Stimulated activated CD8-positive, alpha-beta memory T cell treated with anti-CD3 and anti-CD28 coated beads, Interleukin-7, amount 100 ng/mL, for 1 hour (primary cell): ENCODE measurements at regions not wholly inside any gene's neighbourhood (a gene's known extent, or its start where the extent isn't known, plus 50 kb on each side); places are given as distances from the start of the nearest gene placed in this dataset.

ENCODE experiments used
- DNase-seq, 2 donors: peaks; one replicate each; pipeline ENCODE4 v3.0.0-alpha.2; 2020; ENCODE audit warnings: low read depth in 2 of 2

DNA sequence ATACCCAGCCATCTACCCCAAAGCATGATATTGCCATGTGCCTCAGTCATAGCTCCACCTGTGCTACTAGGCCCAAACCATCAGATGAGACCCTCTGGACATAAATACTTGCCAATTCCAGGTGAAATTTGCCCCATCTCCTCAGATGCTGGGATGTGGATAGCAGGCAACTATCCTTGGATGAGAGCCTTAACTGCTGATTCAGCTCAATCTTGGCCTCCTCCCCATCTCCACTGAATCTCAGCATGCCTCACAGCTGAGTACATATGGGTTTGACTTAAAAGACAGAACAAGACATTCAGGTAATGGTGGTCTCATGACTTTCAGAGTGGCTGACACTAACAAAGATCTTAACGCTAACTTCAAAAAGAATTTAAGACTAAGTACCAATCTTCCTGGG lies 50.8 kb upstream of the KLHL13 start:
- DNase-seq, result no peak

DNA sequence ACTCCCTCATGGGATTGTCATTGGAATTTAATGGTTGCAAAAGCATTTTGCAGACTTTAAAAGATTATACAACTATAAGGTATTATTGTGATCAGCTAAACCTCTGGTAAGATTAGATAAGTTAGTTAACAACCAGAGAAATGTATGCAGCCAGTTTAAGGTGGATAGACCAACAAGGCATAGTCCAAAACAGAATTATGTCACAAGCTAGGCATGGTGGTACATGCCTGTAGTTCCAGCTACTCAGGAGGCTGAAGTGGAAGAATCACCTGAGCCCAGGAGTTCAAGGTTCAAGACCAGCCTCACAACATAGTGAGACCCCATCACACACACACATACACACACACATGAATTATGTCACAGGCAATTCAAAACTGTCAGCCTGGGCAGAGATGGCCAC lies 54.7 kb upstream of the KLHL13 start:
- no peak for DNase-seq

DNA sequence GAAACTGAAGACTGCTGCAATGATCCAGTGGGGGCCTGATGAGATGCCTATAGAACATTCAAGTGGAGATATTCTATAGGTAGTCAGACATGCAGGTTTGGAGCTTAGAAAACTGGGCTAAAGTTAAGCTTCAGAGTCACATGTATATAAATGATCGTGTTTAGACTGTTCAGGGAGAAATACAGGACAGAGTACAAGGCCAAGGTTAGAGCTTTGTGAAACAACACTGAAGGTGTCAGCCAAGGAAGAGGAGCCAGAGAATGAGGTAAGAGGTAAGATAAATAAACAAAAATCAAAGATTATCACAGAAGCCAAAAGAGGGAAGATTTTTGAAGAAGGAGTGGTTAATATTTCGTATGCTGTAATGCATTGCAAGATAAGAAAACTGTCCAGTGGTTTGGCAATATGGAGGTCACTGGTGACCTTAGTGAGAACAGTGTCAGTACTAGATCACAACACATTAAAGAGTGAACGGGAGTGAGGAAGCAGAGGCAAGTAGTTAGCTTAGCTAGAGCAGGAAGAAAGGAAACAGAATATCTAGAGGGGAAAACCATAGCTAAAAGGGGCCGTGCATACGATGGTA lies 58.0 kb upstream of the KLHL13 start:
- DNase-seq, result no peak

- DNase-seq, result no peak
Observed at GRCh38 chrX:118177708-118178107, 61.1 kb upstream of the KLHL13 start.

GRCh38 chrX:118178450-118178849 lies 61.8 kb upstream of the KLHL13 start:
- DNase-seq, result no peak

DNA sequence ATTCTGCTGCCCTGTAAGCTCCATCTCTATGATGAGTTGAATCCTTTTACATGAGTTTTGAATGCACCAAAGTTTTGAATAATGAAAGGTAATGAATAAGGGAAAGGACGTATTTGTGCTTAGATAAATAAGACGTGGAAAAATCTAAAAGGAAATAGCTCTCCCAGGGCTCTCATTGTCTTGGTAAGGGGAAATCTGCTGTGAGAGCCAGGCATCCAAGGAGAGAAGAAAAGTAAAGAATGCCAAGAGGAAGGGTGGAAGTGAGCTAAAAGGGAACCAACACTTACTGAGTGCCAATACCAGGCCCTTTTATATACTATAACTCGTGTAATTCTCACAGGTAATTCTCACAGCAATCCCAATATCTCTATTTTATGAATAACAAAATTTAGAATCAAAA lies 62.6 kb upstream of the KLHL13 start:
- DNase-seq, result no peak

GRCh38 chrX:118179718-118180117 lies 63.1 kb upstream of the KLHL13 start:
- DNase-seq, result no peak

DNA sequence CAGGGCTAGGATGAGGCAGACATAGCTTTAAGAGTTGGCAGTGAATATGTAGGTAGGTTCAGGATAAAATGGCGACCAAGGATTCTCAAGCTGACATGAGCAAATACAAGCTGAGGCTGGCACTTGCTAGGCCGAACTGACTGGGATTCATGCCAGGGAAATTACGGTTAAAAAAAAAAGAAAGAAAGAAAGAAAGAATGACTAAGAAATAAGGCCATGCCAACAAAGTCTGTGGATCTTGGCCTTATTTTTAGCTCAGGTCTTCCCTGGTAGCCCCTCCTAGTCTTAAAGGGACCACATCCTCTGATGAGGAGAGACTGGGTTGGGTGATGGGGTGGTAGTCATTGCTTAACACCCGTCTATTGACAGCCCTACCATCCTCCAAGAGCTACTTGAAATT lies 64.4 kb upstream of the KLHL13 start:
- no peak for DNase-seq

DNA sequence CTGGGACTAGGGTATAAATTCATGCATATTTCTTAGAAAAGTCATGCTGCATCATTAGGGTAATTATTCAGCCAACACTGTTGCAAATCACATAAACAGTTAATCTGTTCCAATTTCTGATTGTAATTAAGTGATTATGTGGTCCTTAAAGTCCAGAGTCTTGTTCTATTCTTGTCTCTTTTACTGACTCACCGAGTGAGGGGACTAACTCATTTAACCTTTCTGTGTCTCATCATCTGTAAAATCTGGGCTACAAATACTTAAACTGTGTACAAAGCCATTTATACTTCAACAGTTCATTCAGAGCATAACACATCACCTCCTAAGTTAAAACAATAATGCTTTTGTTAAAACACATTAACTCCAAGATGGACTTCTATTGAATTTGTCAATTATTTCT lies 65.4 kb upstream of the KLHL13 start:
- DNase-seq, result no peak

- DNase-seq, result no peak
Observed at GRCh38 chrX:118182681-118183080, 66.1 kb upstream of the KLHL13 start.

DNA sequence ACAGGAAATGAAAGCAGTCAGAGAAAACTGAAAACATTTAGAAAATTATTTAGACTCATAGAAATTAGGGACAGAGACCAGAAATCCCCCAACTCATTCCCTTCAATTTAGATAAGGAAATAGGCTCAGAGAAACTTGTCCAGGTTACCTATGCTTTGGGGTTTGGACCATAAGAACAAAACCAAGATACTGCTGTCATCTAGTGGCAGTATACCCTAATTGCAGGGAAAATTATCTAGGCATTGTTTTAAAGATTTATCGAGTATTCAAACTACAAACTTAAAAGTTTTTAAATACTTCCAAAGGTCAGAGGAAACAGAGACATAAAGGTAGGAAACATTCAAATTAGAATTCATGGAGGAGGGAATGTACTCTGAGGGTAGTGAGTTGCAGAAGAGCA lies 67.0 kb upstream of the KLHL13 start:
- DNase-seq, result no peak

- no peak for DNase-seq
Observed at GRCh38 chrX:118187100-118187499, 70.5 kb upstream of the KLHL13 start.

DNA sequence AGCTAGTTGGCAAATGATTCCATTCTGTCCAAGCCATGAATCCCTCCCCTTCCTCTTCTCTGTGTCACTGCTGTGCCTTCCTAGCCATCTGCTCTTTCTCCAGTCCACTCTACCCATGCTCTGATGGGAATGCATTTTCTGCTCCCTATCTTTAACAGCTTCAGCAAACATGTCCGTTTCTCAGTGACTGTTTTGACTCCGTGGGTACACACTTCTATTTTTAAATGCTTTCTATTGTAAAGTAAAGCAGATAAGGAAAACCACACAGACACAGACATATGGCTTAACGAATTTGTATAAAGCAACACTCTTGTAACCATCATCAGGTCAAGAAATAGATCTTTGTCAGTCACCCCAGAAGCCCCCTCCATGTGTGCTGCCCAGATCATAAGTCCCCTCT lies 72.4 kb upstream of the KLHL13 start:
- DNase-seq, result no peak

GRCh38 chrX:118189628-118190027 lies 73.0 kb upstream of the KLHL13 start:
- no peak for DNase-seq

- no peak for DNase-seq
Observed at GRCh38 chrX:118197730-118198129, 81.1 kb upstream of the KLHL13 start.

- no peak for DNase-seq
Observed at GRCh38 chrX:118198577-118198976, 82.0 kb upstream of the KLHL13 start.

DNA sequence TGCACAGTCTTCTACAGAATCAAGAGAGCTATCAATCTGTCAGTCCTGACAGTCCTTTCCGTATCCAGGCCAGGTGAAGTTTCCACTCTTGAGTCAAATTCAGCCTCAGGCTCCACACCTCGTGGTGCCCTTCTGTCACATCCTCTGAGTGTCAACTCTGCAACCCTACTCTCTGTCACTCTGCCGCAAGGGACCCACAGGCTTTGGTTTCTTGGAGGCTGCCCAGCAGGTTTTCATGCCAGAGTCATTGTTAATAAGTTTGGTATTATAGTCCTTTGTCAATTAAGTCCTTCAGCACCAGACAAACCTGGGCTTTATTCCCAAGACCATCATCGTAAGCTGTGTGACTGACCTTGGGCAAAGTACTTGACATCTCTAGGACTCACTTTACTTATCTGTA lies 83.4 kb upstream of the KLHL13 start:
- no peak for DNase-seq

- no peak for DNase-seq
Observed at GRCh38 chrX:118205421-118206395, 89.1 kb upstream of the KLHL13 start.

DNA sequence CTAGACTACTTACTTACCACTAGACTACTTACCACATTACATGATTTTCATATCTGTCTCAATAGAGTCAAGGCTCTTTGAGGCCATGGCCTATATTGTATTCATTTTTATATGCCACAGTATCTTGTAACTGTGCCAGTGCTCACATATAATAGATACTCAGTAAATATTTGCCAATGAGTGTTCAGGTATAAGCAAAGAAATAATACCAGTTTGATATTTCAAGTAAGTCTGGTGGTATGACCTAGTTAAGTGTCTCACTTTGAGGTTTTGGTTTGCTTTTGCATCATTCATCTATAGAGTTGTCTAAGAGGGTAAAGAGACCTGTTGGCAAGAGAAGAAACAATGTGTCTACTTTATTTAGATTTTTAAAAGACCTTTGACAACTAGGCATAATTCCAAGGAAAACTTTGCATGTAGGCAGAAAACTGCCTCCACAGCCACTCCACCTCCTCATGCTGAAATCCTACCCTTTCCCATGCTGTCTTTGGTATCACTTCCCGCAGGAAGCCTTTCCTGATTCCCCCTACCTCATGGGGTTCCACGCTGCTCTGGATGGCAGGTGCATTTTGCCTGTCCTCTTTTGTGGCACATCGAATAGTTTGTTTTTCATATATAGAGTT lies 91.3 kb upstream of the KLHL13 start:
- DNase-seq, result no peak

- no peak for DNase-seq
Observed at GRCh38 chrX:118208481-118208880, 91.9 kb upstream of the KLHL13 start.

- no peak for DNase-seq
Observed at GRCh38 chrX:118211891-118212816, 95.5 kb upstream of the KLHL13 start.

- no peak for DNase-seq
Observed at GRCh38 chrX:118212817-118213183, 96.2 kb upstream of the KLHL13 start.
